B cell (primary cell): ENCODE measurements at regions not wholly inside any gene's neighbourhood (a gene's known extent, or its start where the extent isn't known, plus 50 kb on each side); places are given as distances from the start of the nearest gene placed in this dataset.

Source experiments
- EZH2 ChIP-seq: IDR thresholded peaks from 2 replicates; pipeline ENCODE4 v1.6.1; 2012; ENCODE audit warnings: borderline replicate concordance, low read depth, mild to moderate bottlenecking, moderate library complexity, low read length; ENCODE audit not compliant: insufficient read depth, poor library complexity, severe bottlenecking
- TF ChIP-seq, protein P1 (sequence below): fragments of 200-600 bp; IDR thresholded peaks from one replicate; pipeline ENCODE4 v1.8.0; 2022; ENCODE audit warnings: antibody characterized with exemption, mild to moderate bottlenecking

DNA sequence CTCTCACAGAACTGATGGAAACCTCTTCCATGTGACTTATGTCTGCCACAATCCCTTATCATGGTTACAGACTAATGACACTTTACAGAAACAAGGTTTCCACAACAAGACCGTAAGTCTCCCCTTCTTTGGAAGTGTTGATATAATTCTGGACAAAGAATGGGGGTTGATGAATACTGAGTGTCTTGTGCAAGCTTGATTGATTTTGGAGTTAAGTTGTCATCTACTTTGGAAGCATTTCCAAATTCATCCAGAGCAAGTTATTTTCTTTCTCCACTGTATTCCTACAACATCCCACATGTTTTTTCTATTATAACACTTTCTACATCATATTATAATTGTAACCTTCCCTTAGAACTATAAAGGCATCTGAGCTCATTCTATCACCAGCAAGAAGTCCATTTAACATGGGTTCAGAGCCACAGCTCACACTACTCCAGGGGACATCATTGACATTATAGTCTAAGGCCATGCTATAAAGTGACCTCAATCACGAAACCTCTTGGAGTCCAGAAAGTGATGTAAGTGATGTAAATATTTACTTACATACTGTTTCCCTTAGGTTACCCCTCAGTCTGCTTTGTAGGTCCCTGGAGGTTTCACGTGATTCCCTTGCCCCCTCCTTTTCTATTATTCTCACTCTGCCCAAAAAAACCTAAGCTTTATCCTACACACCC, 125.7 kb upstream of the PBX1 start:
- TF ChIP-seq, protein P1, sequence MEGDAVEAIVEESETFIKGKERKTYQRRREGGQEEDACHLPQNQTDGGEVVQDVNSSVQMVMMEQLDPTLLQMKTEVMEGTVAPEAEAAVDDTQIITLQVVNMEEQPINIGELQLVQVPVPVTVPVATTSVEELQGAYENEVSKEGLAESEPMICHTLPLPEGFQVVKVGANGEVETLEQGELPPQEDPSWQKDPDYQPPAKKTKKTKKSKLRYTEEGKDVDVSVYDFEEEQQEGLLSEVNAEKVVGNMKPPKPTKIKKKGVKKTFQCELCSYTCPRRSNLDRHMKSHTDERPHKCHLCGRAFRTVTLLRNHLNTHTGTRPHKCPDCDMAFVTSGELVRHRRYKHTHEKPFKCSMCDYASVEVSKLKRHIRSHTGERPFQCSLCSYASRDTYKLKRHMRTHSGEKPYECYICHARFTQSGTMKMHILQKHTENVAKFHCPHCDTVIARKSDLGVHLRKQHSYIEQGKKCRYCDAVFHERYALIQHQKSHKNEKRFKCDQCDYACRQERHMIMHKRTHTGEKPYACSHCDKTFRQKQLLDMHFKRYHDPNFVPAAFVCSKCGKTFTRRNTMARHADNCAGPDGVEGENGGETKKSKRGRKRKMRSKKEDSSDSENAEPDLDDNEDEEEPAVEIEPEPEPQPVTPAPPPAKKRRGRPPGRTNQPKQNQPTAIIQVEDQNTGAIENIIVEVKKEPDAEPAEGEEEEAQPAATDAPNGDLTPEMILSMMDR, result no peak
- TF ChIP-seq EZH2, result no peak
